ENCODE measurements at regions not wholly inside any gene's neighbourhood (a gene's known extent, or its start where the extent isn't known, plus 50 kb on each side); places are given as distances from the start of the nearest gene placed in this dataset.

DNA sequence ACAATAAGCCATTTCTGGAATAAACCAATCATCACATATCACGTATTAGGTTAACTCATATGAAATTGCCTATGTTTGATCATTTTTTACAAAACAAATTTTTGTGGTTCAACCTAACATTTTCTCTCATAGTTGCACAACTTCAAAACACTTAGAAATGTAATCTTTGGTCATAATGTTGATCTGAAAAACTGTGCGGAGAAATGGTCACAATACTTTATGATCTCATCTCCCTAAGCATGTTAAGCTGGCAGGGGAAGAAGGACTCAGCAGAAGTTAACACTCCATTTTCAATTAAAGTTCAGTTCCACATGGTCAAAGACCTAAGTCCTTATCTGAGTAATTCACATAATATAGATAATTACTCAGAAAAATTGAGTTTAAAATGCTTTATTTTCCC, 194.8 kb downstream of the CAPZA3 start:
- TF ChIP-seq POLR2A (IDR thresholded peaks at IDR 0.05), result no peak
- no peak for TF ChIP-seq CTCF (IDR thresholded peaks at IDR 0.05)
